OCI-LY3 (cell line): ENCODE measurements at regions not wholly inside any gene's neighbourhood (a gene's known extent, or its start where the extent isn't known, plus 50 kb on each side); places are given as distances from the start of the nearest gene placed in this dataset.

ENCODE experiments used
- CTCF ChIP-seq: fragments of 200-600, 300-600 bp; sonication (generic); IDR thresholded peaks from 2 replicates; pipeline ENCODE4 v1.5.1; 2014; ENCODE audit warnings: antibody characterized with exemption, low read length, low read depth
- EZH2phosphoT487 ChIP-seq: fragments of 200-600 bp; shearing (Covaris generic); IDR thresholded peaks from 2 replicates; pipeline ENCODE4 v1.6.1; 2018; ENCODE audit warnings: antibody characterized with exemption, mixed run types, low read depth

- TF ChIP-seq CTCF: no peak
- no peak for TF ChIP-seq EZH2phosphoT487
Observed at GRCh38 chr9:124196814-124197176, 61.0 kb upstream of the NEK6 start.
